SK-N-MC (cell line): ENCODE measurements at regions not wholly inside any gene's neighbourhood (a gene's known extent, or its start where the extent isn't known, plus 50 kb on each side); places are given as distances from the start of the nearest gene placed in this dataset.

Experiments
- EZH2 ChIP-seq: fragments of 200-600 bp; sonication (generic); IDR thresholded peaks from one replicate; pipeline ENCODE4 v1.6.1; 2017; ENCODE audit warnings: antibody characterized with exemption
- POLR2AphosphoS5 ChIP-seq: IDR thresholded peaks from 2 replicates; pipeline ENCODE4 v1.6.1; 2012; ENCODE audit warnings: mild to moderate bottlenecking, low read depth, low read length, borderline replicate concordance

- no peak for TF ChIP-seq EZH2
- no peak for TF ChIP-seq POLR2AphosphoS5
Observed at GRCh38 chr10:24152270-24152669, 56.7 kb upstream of the KIAA1217 start.
